ENCODE measurements at regions not wholly inside any gene's neighbourhood (a gene's known extent, or its start where the extent isn't known, plus 50 kb on each side); places are given as distances from the start of the nearest gene placed in this dataset.

DNA sequence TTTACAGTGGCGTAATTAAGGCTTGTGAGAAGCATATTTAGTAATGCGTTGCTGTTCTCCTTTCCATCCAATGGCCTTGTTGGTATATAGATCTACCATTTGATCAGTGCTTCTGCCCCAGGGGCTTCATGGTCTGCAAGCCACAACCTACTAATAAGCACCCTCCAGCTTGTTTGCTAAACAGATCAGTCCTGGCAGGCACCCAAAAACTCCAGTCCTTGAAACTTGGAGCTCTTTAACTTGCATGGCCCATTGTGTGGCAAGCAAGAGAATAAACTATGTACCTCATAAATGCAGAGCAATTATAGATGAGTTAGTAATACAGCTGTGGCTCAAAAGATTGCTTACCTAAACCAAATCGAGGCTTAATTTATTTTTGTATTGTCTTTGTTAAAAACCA lies 158.5 kb downstream of the FTCDNL1 start:
- peak overlapping the region; percentile 72 for H3K27ac ChIP-seq
- TF ChIP-seq, protein P1, sequence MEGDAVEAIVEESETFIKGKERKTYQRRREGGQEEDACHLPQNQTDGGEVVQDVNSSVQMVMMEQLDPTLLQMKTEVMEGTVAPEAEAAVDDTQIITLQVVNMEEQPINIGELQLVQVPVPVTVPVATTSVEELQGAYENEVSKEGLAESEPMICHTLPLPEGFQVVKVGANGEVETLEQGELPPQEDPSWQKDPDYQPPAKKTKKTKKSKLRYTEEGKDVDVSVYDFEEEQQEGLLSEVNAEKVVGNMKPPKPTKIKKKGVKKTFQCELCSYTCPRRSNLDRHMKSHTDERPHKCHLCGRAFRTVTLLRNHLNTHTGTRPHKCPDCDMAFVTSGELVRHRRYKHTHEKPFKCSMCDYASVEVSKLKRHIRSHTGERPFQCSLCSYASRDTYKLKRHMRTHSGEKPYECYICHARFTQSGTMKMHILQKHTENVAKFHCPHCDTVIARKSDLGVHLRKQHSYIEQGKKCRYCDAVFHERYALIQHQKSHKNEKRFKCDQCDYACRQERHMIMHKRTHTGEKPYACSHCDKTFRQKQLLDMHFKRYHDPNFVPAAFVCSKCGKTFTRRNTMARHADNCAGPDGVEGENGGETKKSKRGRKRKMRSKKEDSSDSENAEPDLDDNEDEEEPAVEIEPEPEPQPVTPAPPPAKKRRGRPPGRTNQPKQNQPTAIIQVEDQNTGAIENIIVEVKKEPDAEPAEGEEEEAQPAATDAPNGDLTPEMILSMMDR (IDR thresholded peaks at IDR 0.05), result no peak
- no peak for TF ChIP-seq ZFX (IDR thresholded peaks at IDR 0.05; ENCODE audit: borderline replicate concordance)

DNA sequence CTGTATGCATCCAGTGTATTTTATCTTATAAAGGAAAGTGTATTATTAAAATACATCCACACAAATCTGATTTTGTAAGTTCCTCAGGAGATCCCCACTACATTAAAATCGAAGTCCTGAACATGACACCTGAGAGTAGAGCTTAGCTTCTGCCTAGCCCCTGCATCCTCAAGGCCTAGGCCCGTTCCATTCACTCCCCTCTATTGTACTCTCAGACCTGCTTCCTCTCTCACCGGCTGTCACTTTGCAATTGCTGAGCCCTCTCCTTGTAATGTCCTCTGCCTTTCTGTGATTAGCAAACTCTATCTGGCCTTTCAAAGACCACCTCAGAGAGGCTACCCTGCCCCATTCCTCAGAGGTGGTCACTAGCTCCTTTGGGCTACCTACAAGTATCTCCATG lies 160.8 kb downstream of the FTCDNL1 start:
- no peak overlapping the region for H3K27ac ChIP-seq
- TF ChIP-seq, protein P1 (IDR thresholded peaks at IDR 0.05), result no peak
- TF ChIP-seq ZFX (IDR thresholded peaks at IDR 0.05; ENCODE audit: borderline replicate concordance), result no peak

DNA sequence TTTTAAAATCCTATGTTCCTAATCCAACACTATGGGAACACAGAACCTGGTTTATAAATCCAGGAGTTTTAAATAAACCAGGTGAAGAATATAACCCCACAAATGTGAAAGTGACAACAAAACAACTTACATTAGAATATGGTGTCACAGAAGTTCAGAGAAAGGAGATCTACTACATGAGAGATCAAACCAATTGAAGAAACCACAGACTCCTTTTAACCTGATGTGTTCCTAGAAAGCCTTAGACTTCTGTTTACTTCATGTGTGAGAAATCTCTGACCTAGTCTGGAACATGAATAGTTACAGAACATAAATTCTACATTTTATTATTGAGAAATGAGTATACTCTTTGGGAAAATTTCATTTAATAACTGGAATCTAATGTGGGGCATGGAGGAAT lies 165.3 kb downstream of the FTCDNL1 start:
- H3K27ac ChIP-seq, result no peak overlapping the region
- no peak for TF ChIP-seq ZFX (IDR thresholded peaks at IDR 0.05; ENCODE audit: borderline replicate concordance)
- TF ChIP-seq, protein P1 (IDR thresholded peaks at IDR 0.05), result no peak

DNA sequence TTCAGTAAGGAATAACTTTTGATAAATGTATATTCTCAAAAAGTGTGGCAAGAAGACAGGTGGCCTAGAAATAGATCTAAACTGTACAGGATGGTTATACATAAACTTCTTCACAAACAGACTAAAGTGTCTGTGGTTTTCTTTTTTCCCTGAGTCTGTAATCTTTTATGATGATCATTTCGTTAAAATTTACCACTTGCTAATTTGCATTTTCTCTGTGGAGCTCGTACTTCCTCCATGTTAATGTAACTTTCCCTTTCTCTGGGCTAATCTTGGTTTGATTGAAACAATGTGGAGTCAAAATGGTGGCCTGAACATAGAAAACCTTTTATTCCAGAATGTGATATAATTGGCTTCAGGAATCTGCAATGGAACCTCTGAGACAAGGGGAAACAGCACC lies 166.2 kb downstream of the FTCDNL1 start:
- no peak overlapping the region for H3K27ac ChIP-seq
- TF ChIP-seq ZFX (IDR thresholded peaks at IDR 0.05; ENCODE audit: borderline replicate concordance), result no peak
- TF ChIP-seq, protein P1 (IDR thresholded peaks at IDR 0.05), result no peak

DNA sequence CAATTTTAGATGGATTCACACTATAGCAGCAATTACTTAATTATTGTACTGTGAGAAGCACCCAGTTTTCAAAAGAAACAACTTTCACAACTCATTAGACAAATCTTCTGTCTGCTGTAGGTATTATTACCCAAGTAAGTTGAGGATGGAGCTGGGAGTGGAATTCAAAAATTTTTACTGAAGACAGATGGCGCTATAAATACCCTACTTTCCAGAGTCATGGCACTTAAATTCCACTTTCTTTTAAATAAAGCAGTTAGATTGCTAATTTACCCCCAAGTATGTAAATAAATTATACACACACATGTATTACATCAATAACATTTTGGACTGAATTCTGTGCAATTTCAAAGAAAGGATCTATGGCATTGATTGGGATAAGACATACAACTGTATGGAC lies 166.8 kb downstream of the FTCDNL1 start:
- TF ChIP-seq, protein P1 (IDR thresholded peaks at IDR 0.05), result peak; percentile 36; the same call in 1 of the 2 replicates
- no peak for TF ChIP-seq ZFX (IDR thresholded peaks at IDR 0.05; ENCODE audit: borderline replicate concordance)
- no peak overlapping the region for H3K27ac ChIP-seq

DNA sequence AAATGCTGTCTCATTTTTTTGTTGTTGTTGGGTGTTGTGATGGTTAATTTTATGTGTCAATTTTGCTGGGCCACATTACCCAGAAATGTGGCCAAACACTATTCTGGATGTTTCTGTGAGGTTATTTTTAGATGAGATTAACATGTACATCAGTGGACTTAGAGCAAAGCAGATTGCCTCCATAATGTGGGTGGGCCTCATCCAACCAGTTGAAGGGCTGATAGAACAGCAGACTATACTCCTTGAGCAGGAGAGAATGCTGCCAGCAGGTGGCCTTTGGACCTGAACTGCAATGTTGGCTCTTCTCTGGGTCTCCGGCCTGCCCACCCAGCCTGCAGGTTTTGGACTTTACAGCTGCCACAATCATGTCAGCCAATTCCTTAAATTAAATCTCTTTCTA lies 169.0 kb downstream of the FTCDNL1 start:
- no peak overlapping the region for H3K27ac ChIP-seq
- TF ChIP-seq, protein P1 (IDR thresholded peaks at IDR 0.05), result no peak
- TF ChIP-seq ZFX (IDR thresholded peaks at IDR 0.05; ENCODE audit: borderline replicate concordance), result no peak

DNA sequence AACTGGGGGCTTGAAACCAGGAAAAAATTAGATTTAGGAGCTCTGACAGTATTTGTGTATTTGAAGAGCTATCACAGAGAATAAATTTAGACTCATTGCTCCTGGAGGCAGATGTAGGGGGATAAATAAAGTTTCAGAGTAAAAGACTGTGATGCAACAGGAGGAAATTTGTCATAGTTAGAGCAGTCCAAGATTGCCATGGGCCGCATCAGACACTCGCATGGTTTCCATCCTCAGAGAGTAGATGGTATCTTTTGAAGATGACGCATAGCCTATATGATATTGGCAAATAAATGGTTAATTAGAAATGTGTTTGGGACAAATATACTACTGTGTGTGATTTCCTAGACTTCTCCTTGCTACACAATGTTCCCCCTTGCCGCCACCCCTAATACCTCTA lies 170.5 kb downstream of the FTCDNL1 start:
- no peak overlapping the region for H3K27ac ChIP-seq
- TF ChIP-seq, protein P1 (IDR thresholded peaks at IDR 0.05), result no peak
- no peak for TF ChIP-seq ZFX (IDR thresholded peaks at IDR 0.05; ENCODE audit: borderline replicate concordance)
